ENCODE measurements at regions not wholly inside any gene's neighbourhood (a gene's known extent, or its start where the extent isn't known, plus 50 kb on each side); places are given as distances from the start of the nearest gene placed in this dataset.

GRCh38 chr12:131482199-131482598, 228.7 kb upstream of the SFSWAP start:
- H3K27me3 ChIP-seq: no peaks in the 10 kb centered on the region
- H3K4me3 ChIP-seq: no peak overlapping the region
- H3K9me3 ChIP-seq (ENCODE audit: low read depth): no peaks in the 10 kb centered on the region
- TF ChIP-seq, protein P1, sequence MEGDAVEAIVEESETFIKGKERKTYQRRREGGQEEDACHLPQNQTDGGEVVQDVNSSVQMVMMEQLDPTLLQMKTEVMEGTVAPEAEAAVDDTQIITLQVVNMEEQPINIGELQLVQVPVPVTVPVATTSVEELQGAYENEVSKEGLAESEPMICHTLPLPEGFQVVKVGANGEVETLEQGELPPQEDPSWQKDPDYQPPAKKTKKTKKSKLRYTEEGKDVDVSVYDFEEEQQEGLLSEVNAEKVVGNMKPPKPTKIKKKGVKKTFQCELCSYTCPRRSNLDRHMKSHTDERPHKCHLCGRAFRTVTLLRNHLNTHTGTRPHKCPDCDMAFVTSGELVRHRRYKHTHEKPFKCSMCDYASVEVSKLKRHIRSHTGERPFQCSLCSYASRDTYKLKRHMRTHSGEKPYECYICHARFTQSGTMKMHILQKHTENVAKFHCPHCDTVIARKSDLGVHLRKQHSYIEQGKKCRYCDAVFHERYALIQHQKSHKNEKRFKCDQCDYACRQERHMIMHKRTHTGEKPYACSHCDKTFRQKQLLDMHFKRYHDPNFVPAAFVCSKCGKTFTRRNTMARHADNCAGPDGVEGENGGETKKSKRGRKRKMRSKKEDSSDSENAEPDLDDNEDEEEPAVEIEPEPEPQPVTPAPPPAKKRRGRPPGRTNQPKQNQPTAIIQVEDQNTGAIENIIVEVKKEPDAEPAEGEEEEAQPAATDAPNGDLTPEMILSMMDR (IDR thresholded peaks at IDR 0.05; ENCODE audit: low read depth, low read length): no peak
- no peaks in the 10 kb centered on the region for H3K4me1 ChIP-seq (ENCODE audit: low read depth)
- no peaks in the 10 kb centered on the region for H3K36me3 ChIP-seq
- no peak overlapping the region for H3K27ac ChIP-seq
- DNase-seq (ENCODE audit: low read depth in 1 of 2, low spot score in 1 of 2): no peak

- Histone ChIP-seq H3K36me3 (no peaks in the 10 kb centered on the region), H3K4me1 (ENCODE audit: low read depth) (no peaks in the 10 kb centered on the region), H3K9me3 (ENCODE audit: low read depth) (no peaks in the 10 kb centered on the region), H3K27ac (no peak overlapping the region), H3K27me3 (no peaks in the 10 kb centered on the region), H3K4me3 (no peak overlapping the region)
- no peak for DNase-seq (ENCODE audit: low read depth in 1 of 2, low spot score in 1 of 2)
- TF ChIP-seq, protein P1 (IDR thresholded peaks at IDR 0.05; ENCODE audit: low read depth, low read length): no peak
Measured at GRCh38 chr12:131482686-131483085, 228.2 kb upstream of the SFSWAP start.

DNA sequence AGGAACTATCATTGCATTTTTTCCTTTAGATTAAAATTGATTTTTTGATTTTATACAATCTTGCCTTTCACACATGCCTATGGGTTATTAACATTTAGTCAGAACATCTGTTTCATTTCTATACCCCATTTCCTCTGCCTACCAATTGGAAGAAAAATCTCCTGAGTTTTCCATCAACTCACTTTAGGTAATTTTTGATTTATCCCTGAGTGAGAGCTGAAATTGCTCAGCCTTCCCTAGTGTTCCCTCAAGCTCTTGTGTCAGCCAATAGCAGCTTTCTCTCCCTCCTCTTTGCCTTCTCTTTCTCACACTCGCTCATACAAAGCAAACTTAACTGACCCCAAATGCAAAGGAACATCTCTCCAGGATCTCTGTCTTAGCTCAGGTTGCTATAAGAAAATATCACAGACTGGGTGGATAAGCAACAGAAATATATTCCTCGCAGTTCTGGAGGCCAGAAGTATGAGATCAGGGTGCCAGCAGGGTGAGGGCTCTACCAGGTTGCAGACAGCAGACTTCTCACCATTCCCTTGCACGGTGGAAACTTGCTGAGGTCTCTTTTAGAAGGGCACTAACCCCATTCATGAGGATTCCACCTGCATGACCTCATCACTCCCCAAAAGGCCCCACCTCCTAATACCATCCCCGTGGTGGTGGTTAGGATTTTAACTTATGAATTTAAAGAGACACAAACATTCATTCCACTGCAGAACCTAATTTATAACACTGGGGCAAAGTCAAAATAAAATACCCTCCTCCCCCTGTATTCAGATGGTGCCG, 224.2 kb upstream of the SFSWAP start:
- Histone ChIP-seq H3K27me3 (no peaks in the 10 kb centered on the region), H3K36me3 (no peaks in the 10 kb centered on the region), H3K4me1 (ENCODE audit: low read depth) (no peaks in the 10 kb centered on the region), H3K4me3 (no peak overlapping the region), H3K9me3 (ENCODE audit: low read depth) (no peaks in the 10 kb centered on the region), H3K27ac (no peak overlapping the region)
- no peak for DNase-seq (ENCODE audit: low read depth in 1 of 2, low spot score in 1 of 2)
- TF ChIP-seq, protein P1 (IDR thresholded peaks at IDR 0.05; ENCODE audit: low read depth, low read length): no peak

GRCh38 chr12:131487388-131488124, 223.3 kb upstream of the SFSWAP start:
- TF ChIP-seq, protein P1 (IDR thresholded peaks at IDR 0.05; ENCODE audit: low read depth, low read length): no peak
- H3K36me3 ChIP-seq: no peaks in the 10 kb centered on the region
- H3K27me3 ChIP-seq: no peaks in the 10 kb centered on the region
- H3K4me1 ChIP-seq (ENCODE audit: low read depth): no peaks in the 10 kb centered on the region
- no peaks in the 10 kb centered on the region for H3K9me3 ChIP-seq (ENCODE audit: low read depth)
- no peak for DNase-seq (ENCODE audit: low read depth in 1 of 2, low spot score in 1 of 2)
- no peak overlapping the region for H3K4me3 ChIP-seq
- H3K27ac ChIP-seq: no peak overlapping the region

GRCh38 chr12:131489718-131490117, 221.2 kb upstream of the SFSWAP start:
- DNase-seq (ENCODE audit: low read depth in 1 of 2, low spot score in 1 of 2): no peak
- Histone ChIP-seq H3K9me3 (ENCODE audit: low read depth) (no peaks in the 10 kb centered on the region), H3K4me3 (no peak overlapping the region), H3K36me3 (no peaks in the 10 kb centered on the region), H3K4me1 (ENCODE audit: low read depth) (no peaks in the 10 kb centered on the region), H3K27me3 (no peaks in the 10 kb centered on the region), H3K27ac (no peak overlapping the region)
- TF ChIP-seq, protein P1 (IDR thresholded peaks at IDR 0.05; ENCODE audit: low read depth, low read length): no peak
